ENCODE measurements at regions not wholly inside any gene's neighbourhood (a gene's known extent, or its start where the extent isn't known, plus 50 kb on each side); places are given as distances from the start of the nearest gene placed in this dataset.

- Mint-ChIP-seq H3K4me3 (no peak overlapping the region), H3K27me3 (ENCODE audit: low read depth in 3 of 3) (peaks cover 0 to 3% (median 2%) of the 10 kb centered on the region in 3 donors), H3K27ac (no peak overlapping the region), H3K36me3 (no peaks in the 10 kb centered on the region), H3K4me1 (no peaks in the 10 kb centered on the region), H3K9me3 (peaks cover 2 to 10% (median 7%) of the 10 kb centered on the region in 7 donors)
- no peak for DNase-seq
- Histone ChIP-seq H3K27ac (ENCODE audit: low read depth in 1 of 2, low read length in 2 of 2) (no peak overlapping the region), H3K36me3 (replicated peaks in 1 of 2; ENCODE audit: control insufficient read depth in 1 of 2, insufficient read depth in 2 of 2, low read length in 2 of 2) (no peaks in the 10 kb centered on the region), H3K9me3 (replicated peaks in 1 of 2; ENCODE audit: control insufficient read depth in 1 of 2, insufficient read depth in 1 of 2, low read length in 2 of 2) (peaks cover 0 to 3% of the 10 kb centered on the region in 2 donors), H3K27me3 (ENCODE audit: control insufficient read depth in 2 of 2, insufficient read depth in 2 of 2, low read length in 2 of 2) (no peaks in the 10 kb centered on the region), H3K4me2 (replicated peaks; ENCODE audit: extremely low read depth, low read length, poor library complexity, severe bottlenecking) (no peak overlapping the region), H2AFZ (ENCODE audit: insufficient read depth, low read depth, low read length, poor library complexity, severe bottlenecking) (no peak overlapping the region), H3K4me1 (ENCODE audit: control insufficient read depth in 1 of 2, insufficient read depth in 2 of 2, low read length in 2 of 2) (no peaks in the 10 kb centered on the region), H3K9ac (ENCODE audit: insufficient read depth, low read length, poor library complexity, severe bottlenecking) (no peak overlapping the region), H3K79me2 (ENCODE audit: insufficient read depth, low read length) (no peaks in the 10 kb centered on the region), H4K20me1 (ENCODE audit: insufficient read depth, low read length) (no peaks in the 10 kb centered on the region), H3K4me3 (replicated peaks in 1 of 3; ENCODE audit: low read depth in 2 of 3, low read length in 3 of 3) (no peak overlapping the region)
- TF ChIP-seq, protein P1, sequence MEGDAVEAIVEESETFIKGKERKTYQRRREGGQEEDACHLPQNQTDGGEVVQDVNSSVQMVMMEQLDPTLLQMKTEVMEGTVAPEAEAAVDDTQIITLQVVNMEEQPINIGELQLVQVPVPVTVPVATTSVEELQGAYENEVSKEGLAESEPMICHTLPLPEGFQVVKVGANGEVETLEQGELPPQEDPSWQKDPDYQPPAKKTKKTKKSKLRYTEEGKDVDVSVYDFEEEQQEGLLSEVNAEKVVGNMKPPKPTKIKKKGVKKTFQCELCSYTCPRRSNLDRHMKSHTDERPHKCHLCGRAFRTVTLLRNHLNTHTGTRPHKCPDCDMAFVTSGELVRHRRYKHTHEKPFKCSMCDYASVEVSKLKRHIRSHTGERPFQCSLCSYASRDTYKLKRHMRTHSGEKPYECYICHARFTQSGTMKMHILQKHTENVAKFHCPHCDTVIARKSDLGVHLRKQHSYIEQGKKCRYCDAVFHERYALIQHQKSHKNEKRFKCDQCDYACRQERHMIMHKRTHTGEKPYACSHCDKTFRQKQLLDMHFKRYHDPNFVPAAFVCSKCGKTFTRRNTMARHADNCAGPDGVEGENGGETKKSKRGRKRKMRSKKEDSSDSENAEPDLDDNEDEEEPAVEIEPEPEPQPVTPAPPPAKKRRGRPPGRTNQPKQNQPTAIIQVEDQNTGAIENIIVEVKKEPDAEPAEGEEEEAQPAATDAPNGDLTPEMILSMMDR (IDR thresholded peaks at IDR 0.05): no peak
- WGBS (ENCODE audit: insufficient coverage): no CpG with 5 or more reads among the region's 1 CpG
- intact Hi-C loops (cut with micrococcal nuclease): no loop called here
Observed at GRCh38 chr12:58607805-58608204, 312.5 kb downstream of the LRIG3 start.

DNA sequence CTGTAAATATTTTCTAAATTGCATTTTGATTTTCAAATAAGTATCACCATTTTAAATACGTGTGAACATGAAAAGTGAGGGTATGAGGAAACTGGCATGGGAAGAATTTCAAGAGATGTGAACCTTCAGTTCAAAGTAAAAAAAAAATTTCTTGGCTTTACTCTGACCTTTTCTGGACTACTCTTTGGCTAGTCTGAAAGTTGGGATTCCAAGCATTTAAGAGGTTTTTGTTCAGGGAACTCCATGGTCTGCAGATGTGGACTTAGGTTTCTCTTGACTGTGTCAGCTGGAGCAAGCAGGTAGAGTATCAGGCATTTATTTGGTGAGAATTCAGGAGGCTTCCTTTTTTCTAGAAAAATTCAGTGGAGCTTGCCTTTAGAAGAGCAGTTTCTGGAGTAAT lies 311.6 kb downstream of the LRIG3 start:
- Histone ChIP-seq H3K4me2 (replicated peaks; ENCODE audit: extremely low read depth, low read length, poor library complexity, severe bottlenecking) (no peak overlapping the region), H3K4me1 (ENCODE audit: control insufficient read depth in 1 of 2, insufficient read depth in 2 of 2, low read length in 2 of 2) (no peaks in the 10 kb centered on the region), H4K20me1 (ENCODE audit: insufficient read depth, low read length) (no peaks in the 10 kb centered on the region), H3K79me2 (ENCODE audit: insufficient read depth, low read length) (no peaks in the 10 kb centered on the region), H2AFZ (ENCODE audit: insufficient read depth, low read depth, low read length, poor library complexity, severe bottlenecking) (no peak overlapping the region), H3K36me3 (replicated peaks in 1 of 2; ENCODE audit: control insufficient read depth in 1 of 2, insufficient read depth in 2 of 2, low read length in 2 of 2) (no peaks in the 10 kb centered on the region), H3K9me3 (replicated peaks in 1 of 2; ENCODE audit: control insufficient read depth in 1 of 2, insufficient read depth in 1 of 2, low read length in 2 of 2) (no peaks in the 10 kb centered on the region), H3K27me3 (ENCODE audit: control insufficient read depth in 2 of 2, insufficient read depth in 2 of 2, low read length in 2 of 2) (no peaks in the 10 kb centered on the region), H3K27ac (ENCODE audit: low read depth in 1 of 2, low read length in 2 of 2) (no peak overlapping the region), H3K4me3 (replicated peaks in 1 of 3; ENCODE audit: low read depth in 2 of 3, low read length in 3 of 3) (no peak overlapping the region), H3K9ac (ENCODE audit: insufficient read depth, low read length, poor library complexity, severe bottlenecking) (no peak overlapping the region)
- H3K36me3 Mint-ChIP-seq: no peaks in the 10 kb centered on the region
- H3K4me1 Mint-ChIP-seq: no peaks in the 10 kb centered on the region
- peaks cover 0 to 3% (median 0%) of the 10 kb centered on the region in 3 donors for H3K27me3 Mint-ChIP-seq (ENCODE audit: low read depth in 3 of 3)
- intact Hi-C loops (cut with micrococcal nuclease): no loop called here
- TF ChIP-seq, protein P1 (IDR thresholded peaks at IDR 0.05): no peak
- peaks cover 2 to 8% (median 7%) of the 10 kb centered on the region in 7 donors for H3K9me3 Mint-ChIP-seq
- H3K27ac Mint-ChIP-seq: no peak overlapping the region
- WGBS (ENCODE audit: insufficient coverage): no CpG with 5 or more reads among the region's 1 CpG
- no peak overlapping the region for H3K4me3 Mint-ChIP-seq
- DNase-seq: no peak

Measured in CD14-positive monocyte (primary cell).